ENCODE measurements at regions not wholly inside any gene's neighbourhood (a gene's known extent, or its start where the extent isn't known, plus 50 kb on each side); places are given as distances from the start of the nearest gene placed in this dataset.
"Not testable (repeated sequence)": the region's sequence is repeated elsewhere in the genome, so short reads cannot be mapped to it uniquely, and the experiment has no call there.

DNA sequence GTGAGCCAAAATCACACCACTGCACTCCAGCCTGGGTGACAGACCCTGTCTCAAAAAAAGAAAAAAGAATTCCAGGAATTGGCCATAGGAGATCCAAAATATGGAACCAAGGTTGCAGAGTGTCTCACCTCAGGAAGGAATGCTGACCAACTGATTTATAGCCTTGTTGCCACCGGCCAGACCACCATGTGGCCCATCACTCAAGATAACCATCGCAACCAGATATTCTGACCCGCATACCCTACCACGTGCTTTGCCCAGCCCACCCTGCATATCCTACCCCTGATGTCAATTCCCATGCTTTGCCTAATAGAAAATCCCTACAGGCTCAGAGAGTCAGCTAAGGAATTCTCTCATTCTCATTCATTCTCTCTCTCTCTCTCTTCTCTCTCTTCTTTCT, 95.1 kb upstream of the DOCK9 start:
- intact Hi-C loops (cut with micrococcal nuclease) = loop anchor here (2.0 kb wide), 2 partner anchors 14 to 20 kb away; no protein-coding TSS in a partner anchor

DNA sequence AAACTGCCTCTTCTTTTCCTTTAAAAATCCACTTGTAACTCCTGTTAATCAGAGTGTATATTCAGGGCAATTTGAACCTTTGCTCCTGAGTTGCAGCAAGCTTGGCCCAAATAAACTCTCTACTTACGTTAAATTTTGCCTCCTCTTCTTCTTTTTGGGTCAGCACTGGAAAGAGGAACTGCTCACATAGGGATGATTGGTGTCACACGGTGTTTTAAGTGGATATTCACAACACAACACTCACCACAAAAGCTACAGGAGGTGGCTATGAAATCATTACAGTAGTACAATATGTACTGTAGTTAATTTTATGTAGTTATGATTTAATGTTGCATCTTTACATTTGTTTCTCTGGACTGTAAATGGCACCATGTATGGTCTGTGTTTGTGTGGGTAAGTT, 96.8 kb upstream of the DOCK9 start:
- intact Hi-C loops (cut with micrococcal nuclease) = loop anchor here (1.0 kb wide), 2 partner anchors 8 to 28 kb away; no protein-coding TSS in a partner anchor

DNA sequence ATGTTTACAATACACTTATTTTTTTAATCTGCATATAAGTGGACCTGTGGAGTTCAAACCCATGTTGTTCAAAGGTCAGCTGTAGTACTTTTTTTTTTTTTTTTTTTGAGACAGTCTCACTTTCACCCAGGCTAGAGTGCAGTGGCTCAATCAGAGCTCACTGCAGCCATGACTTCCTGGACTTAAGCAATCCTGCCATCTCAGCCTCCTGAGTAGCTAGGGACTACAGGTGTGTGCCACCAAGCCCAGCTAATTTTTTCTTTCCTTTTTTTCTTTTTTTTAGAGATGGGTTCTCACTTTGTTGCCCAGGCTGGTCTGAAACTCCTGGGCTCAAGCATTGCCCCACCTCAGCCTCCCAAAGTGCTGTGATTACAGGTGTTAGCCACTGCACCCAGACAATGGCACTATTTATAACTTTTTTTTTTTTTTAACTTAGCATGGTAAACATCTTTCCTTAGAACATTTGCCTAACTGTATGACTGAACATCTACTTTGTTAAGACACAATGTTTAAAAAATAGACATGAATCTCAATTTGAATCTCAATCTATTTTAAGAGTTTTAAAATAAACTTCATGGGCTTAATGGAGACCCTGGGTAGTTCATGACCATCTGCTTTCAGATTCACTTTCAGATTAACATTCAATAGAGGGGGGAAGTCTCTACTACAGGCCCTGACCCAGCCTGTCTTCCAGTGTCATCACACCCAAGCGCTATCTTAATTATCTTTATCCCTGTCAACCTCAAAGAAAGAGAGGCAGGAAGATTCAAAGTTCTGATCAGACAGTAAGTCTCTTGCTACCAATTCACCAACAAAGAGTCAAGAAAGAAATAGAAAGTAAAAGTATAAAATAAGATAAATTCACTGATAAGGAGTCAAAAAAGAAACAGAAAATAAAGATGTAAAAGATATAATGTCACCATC, 97.7 kb upstream of the DOCK9 start:
- intact Hi-C loops (cut with micrococcal nuclease) = loop anchor here (1.0 kb wide), 3 partner anchors 9 to 29 kb away; no protein-coding TSS in a partner anchor

DNA sequence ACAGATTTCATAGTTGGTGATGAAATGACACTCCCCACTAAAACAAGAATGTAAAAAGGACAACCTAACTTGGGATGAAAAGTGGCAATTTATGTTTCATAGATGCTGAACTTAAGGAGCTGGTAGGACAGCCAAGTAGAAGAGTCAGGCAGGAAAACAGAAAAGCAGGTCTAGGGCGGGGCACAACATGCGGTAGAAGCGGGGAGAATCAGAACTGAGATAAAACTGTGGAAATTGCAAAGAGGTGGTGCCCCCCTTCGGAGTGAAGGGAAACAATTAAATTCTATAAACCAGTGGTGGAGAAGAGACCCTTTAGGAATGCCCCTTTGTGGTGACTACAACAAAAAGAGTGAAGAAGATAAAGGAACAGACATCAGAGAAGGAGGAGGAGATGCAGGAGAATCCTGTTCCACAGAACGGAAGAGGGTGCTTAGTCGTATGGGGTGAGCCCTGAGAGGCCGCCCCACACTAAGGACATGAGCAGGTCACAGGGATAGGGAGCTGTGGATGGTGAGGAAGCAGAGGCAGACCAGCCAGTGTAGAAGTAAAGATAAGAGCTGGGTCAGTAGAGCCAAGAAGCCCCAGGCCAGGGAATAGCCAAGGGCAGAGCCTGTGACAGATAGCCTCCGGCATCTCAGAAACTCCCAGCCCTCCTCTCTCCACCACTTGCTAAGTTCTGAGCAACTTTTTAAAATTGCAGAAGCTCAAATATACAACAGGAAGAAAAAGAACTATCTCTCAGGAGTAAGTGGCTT, 100.3 kb upstream of the DOCK9 start:
- intact Hi-C loops (cut with micrococcal nuclease) = no loop called here

DNA sequence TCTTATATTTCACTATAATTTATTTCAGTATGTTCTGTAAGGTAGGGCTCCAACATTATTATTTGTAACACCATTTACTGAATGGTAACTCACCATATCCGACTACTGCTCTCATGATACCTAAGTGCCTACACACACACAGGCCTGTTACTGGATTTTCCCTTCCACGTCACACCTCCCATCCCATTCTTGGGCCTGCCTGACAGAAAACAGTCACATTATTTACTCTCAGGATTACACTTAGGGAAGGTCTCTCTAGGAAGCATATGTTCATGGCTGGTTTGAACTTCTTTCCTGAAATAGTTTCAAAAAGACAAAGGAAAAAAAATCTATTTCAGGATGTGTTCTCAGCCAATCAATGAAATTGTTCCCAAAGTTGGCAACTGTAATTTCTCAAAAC, 102.3 kb upstream of the DOCK9 start:
- intact Hi-C loops (cut with micrococcal nuclease) = no loop called here

DNA sequence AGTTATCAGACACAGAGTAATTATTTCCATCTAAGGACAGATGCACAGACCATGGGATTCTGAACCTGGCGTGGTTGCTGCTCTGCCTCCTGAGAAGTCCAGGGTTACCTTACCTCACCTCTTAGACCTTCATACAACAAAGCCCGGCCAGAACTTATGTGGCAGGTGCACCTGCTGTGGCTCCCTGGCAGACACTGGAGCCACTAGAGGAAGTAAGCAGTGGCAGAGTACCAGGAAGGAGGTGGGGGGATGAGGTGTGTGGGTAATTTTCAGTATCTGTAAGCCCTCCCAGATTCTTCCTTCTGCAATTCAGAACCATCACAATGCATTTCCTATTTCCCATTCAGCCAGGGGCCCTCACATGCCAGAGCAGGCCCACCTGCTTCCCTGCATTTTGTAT, 106.1 kb upstream of the DOCK9 start:
- intact Hi-C loops (cut with micrococcal nuclease) = loop anchor here (2.0 kb wide), 1 partner anchor 215 kb away; no protein-coding TSS in a partner anchor

DNA sequence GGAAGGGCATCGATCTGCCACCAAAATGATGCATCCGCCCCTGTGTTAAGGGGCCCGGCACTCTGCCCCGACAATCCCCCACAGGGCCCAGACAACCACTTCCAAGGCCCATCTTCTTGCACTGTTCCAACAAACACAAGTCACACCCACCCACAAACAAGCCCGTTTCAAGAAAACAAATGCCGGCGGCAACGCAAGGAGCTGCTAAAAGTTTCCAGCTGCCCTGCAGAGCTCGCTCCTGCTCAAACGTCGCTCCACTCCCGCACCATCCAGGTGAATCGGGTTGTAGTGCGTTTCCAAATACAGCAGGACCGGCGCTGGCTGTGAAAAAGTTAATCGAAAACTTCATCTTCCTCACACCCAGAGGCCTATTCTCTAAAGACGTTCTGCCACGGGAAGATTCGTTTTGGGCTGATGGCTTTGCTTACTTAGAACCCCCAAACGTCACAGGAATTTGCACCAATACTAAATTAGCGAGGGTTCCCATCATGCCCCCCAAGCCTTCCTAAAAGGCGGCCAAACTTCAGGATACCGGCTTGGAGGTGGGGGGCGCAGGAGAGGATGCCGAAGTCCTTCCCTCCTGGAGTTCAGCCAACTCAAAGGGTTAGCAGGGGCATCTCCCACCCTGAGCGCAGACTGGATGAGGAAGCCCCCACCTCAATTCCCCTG, 107.4 kb upstream of the DOCK9 start:
- intact Hi-C loops (cut with micrococcal nuclease) = loop anchor here (1.0 to 5.0 kb wide), 8 partner anchors 9 to 412 kb away; no protein-coding TSS in a partner anchor

DNA sequence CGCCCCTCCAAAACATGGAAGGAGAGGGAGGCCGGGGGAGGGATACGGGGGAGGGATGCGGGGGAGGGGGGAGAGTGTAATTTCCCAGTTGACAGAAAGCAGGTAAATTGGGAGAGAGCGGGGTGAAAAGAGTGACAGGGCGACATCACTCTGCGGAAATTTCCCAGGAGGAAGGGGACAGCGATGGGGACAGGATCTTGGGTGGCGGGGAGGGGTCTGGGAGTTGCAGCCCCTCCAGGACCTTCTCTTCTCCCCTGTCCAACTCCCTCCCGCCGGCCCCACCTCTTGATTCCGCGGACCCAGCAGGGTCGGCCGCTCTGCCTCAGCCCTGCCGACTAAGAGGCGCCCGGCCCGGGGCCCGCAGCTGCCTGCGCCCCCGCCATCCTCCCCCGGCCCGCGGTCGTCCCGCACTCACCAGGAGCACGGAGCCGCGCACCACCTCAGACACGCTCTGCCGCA, 108.0 kb upstream of the DOCK9 start:
- intact Hi-C loops (cut with micrococcal nuclease) = loop anchor here (1.0 to 5.0 kb wide), 12 partner anchors 10 to 411 kb away; partner anchors contain the start of gene GPR18

DNA sequence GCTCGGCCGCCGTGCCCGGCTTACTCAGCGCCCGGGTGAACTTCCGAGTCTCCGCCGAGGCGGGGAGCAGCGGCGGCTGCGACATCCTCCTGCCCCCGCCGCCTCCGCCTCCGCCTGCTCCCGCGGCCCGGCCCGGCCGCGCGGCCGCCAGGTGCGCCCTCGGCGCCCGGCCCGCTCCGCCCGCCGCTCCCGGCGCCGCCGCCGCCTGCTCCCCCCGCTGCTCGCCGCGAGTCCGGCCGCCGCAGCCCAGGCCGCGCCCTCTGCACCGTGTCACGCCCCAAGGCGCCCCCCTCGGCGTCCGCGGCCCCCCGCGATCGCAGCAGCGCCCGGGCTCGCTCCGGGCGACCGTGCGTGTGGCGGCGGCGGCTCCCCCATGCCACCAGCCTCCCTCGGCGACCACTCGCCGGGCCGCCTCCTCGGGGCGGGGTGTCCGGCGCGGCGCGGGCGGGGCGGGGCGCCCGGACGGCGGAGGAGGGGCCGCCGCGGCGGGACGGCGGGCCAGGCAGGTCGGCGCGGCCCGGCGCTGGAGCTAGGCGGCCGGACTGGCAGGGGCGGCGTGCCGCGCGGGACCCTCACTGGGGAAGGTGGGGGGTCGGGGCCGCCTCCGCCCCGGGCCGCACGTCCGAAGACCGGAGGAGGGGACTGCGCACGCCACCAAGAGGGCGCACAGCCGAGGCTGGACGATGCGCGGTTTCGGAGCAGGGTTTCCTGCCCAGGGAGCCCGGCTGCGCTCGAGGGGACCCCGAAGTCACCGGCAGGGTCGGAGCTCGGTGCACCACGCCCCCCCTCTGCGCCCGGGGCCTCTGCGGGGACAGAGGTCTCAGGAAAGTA, 108.6 kb upstream of the DOCK9 start:
- intact Hi-C loops (cut with micrococcal nuclease) = loop anchor here (1.0 to 5.0 kb wide), 12 partner anchors 14 to 520 kb away; partner anchors contain the start of genes CLYBL and GPR18

DNA sequence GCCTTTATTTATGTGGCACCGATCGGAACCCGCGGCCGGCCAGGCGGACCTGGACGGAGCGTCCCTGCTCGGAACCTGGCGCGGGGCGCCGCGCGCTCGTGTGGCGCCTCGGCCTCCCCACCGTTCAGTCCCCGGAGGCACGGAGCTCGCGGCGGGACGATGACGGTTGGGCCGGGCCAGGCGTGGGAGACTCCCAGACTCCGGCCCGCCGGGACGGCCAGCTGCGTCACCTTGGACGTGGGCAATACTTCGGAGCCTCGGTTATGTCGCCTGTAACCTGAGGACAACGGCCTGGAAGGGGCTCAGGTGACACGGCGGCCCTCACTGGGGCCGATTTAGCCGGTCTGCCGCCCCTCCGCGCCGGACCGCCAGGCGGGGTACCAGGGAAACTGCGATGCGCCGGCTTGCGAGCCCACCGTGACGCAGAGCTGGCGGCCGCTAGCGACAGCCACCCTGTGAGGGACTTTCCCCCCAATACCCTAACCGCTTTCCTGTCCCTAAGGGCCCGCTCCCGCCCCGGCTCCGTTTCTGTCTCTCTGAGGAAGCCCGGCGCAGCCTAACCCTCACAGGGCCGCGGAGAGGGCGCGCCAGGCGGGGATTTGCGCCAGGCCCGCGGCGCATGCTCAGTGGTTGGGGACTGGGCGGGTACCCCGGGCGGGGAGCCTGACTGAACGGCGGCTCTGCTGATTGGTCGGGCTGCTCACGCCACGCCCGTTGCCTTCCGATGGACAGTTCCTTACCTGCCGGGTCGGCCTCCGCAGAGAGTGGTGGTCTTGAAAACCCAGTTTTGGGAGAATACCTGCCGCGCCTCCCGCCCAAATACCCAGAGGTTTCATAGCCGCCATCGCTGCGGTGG, 109.5 kb upstream of the DOCK9 start:
- intact Hi-C loops (cut with micrococcal nuclease) = loop anchor here (1.0 to 5.0 kb wide), 11 partner anchors 15 to 519 kb away; partner anchors contain the start of genes CLYBL and GPR18

DNA sequence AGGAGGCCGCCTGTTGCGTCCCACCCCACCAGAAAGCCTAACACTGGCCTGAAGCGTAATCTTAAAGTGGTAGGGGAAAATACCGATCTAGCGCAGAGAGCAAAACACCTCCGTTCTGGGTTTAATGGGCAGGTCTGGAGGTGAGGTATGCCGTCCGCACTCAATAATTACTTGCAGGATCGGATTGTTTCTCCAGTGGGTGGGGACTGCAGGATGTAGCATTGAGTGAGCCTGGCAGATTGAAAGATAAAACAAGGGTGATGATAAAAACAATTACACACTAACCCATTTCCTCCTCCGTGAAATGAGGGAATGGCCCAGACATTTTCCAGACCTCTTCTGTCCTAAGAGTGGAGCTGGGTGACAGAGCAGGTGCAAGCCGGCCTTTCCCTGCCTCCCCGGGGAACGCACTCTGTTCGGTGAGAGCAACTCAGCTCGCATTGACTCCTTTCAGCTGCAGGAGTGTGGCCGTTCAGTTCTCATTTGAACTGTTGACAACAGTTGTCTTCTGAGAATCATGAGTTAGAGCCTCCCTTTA, 110.2 kb upstream of the DOCK9 start:
- intact Hi-C loops (cut with micrococcal nuclease) = loop anchor here (1.0 to 5.0 kb wide), 11 partner anchors 15 to 518 kb away; partner anchors contain the start of genes CLYBL and GPR18

DNA sequence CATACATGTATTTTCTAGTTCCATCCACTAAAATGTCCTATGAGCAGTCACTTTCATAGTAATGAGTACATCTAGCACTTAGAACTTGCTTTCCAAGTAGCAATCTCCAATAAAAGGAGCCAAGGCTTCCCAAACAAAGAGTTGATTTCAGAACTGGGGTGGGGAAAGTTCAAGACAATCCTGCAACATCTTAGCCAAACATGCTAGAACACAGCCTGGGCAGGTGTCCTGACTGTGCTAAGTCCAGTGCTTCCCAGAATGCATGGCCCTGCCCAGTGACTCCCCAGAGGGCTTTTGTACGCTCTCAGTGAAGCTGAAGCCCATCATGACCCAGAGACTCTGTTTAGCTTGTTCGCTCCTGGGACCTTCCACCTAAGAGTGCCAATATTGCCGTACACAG, 106.7 kb upstream of the UBAC2 start:
- intact Hi-C loops (cut with micrococcal nuclease) = no loop called here

DNA sequence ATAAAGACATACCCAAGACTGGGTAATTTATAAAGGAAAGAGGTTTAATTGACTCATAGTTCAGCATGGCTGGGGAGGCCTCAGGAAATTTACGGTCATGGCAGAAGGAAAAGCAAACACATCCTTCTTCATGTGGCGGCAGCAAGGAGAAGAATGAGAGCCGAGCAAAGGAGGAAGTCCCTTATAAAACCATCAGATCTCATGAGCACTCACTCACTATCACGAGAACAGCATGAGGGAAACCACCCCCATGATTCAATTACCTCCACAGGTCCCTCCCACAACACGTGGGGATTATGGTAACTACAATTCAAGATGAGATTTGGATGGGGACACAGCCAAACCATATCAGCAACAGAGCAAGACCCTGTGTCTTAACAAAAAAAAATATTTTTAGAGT, 98.8 kb upstream of the UBAC2 start:
- intact Hi-C loops (cut with micrococcal nuclease) = not testable (repeated sequence)

DNA sequence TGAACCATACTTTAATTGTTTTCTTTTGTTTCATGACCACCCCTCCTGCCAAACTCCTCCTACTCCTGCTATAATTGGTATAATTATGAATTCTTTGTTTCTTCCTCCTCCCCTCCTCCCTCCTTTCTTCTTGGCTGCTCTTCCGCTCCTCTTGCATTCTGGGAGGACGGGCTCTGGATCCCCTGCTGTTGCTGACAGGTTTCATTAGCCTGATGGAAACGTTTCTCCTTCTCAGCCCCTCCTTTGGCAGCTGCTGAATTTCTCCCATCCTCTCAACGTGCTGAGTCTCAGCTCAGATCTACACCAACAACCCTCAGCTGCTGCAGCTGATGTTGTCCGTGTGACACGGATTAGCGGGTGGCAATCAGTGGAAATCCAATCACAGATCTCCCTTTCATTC, 97.1 kb upstream of the UBAC2 start:
- intact Hi-C loops (cut with micrococcal nuclease) = no loop called here

DNA sequence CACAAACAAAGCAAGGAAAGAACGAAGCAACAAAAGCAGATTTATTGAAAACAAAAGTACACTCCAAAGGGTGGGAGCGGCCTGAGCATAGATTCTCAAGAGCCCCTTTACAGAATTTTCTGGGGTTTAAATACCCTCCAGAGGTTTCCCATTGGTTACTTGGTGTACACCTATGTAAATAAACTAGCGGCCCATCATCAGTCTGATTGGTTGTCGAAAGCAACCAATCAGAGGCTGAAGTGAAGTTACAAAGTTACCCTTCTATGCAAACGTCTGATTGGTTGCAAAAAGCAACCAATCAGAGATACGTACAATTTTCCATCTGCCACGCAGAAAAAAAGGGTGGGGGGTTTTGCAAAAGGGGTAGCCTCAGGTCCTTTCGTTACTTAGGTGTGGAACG, 96.3 kb upstream of the UBAC2 start:
- intact Hi-C loops (cut with micrococcal nuclease) = no loop called here

DNA sequence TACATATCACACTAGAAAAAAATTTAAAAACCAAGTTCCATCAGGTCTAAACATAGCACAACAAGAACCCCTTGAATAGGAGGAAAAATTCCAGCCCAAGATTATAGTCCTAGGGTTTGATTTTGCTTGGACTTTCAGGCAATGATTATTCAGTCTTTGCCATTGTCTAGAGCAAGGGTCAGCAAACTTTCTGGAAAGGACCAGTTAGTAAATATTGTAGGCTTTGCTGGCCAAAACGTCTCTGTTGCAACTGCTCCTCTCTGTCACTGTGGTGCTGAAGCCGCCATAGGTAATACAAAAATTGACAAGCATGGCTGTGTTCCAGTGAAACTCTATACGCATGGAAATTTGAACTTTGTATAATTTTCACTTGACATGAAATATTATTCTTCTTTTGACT, 95.5 kb upstream of the UBAC2 start:
- intact Hi-C loops (cut with micrococcal nuclease) = no loop called here

DNA sequence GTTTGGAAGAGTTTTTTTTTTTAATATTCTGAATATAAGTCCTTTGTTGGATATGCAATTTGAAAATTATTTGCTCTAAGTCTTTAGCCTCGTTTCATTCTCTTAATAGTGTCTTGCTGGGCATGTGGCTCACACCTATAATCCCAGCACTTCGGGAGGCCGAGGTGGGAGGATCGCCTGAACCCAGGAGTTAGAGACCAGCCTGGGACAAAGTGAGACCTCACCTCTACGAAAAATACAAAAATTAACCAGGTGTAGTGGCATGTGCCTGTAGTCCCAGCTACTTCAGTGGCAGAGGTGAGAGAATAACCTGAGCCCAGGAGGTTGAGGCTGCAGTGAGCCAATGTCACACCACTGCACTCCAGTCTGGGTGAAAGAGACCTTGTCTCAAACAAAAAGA, 87.3 kb upstream of the UBAC2 start:
- intact Hi-C loops (cut with micrococcal nuclease) = no loop called here

DNA sequence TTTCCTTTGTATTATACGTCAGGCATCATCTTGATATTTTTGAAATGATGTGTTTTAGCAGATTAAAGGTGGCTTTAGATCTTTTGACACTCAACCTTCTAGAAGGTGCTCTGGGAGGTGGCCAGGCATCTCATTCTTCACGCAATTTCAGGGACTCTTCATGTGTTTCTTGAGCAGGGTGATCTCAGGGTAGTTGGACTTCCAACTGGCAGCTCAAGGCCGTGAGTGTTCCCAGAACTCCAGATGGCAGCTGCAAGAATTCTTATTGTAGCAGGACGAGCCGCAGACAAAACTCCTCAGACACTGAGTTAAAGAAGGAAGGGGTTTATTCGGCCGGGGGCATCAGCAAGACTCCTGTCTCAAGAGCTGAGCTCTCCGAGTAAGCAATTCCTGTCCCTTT, 82.5 kb upstream of the UBAC2 start:
- intact Hi-C loops (cut with micrococcal nuclease) = no loop called here

DNA sequence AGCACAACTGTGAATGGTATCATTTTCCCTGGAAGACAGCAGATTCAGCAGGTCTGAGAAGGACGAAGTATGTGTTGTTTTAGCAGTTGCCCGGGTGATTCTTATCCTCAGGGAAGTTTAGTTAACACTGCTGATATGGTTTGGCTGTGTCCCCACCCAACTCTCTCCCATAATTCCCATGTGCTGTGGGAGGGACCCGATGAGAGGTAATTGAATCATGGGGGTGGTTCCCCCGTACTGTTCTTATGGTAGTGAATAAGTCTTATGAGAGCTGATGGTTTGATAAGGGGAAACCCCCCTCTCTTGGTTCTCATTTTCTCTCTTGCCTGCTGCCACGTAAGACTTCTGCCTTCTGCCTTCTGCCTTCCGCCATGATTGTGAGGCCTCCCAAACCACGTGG, 81.0 kb upstream of the UBAC2 start:
- intact Hi-C loops (cut with micrococcal nuclease) = no loop called here
